Mucosa of rectum (tissue), 2 donors: ENCODE measurements at regions not wholly inside any gene's neighbourhood (a gene's known extent, or its start where the extent isn't known, plus 50 kb on each side); places are given as distances from the start of the nearest gene placed in this dataset.
"Not testable (repeated sequence)": the region's sequence is repeated elsewhere in the genome, so short reads cannot be mapped to it uniquely, and the experiment has no call there.

Experiments used
- H3K27ac ChIP-seq, 2 donors: one replicate each; pipeline ENCODE4 v1.7.0; 2013; ENCODE audit warnings: inconsistent platforms in 2 of 2, low read depth in 2 of 2, low read length in 2 of 2
- H3K27me3 ChIP-seq, 2 donors: one replicate each; pipeline ENCODE4 v1.7.0; 2013; ENCODE audit warnings: low read length in 2 of 2; ENCODE audit not compliant: control insufficient read depth in 2 of 2, insufficient read depth in 2 of 2
- H3K36me3 ChIP-seq, 2 donors: one replicate each; pipeline ENCODE4 v1.7.0; 2013; ENCODE audit warnings: low read length in 2 of 2; ENCODE audit not compliant: control insufficient read depth in 2 of 2, insufficient read depth in 2 of 2
- H3K4me1 ChIP-seq, 2 donors: one replicate each; pipeline ENCODE4 v1.7.0; 2013; ENCODE audit warnings: low read length in 2 of 2, mild to moderate bottlenecking in 1 of 2; ENCODE audit not compliant: control insufficient read depth in 2 of 2, insufficient read depth in 2 of 2
- H3K4me3 ChIP-seq, 2 donors: one replicate each; pipeline ENCODE4 v1.7.0; 2013; ENCODE audit warnings: low read length in 2 of 2
- H3K9ac ChIP-seq, 2 donors: one replicate each; pipeline ENCODE4 v1.7.0; 2013; ENCODE audit warnings: low read length in 2 of 2, low read depth in 1 of 2, mild to moderate bottlenecking in 1 of 2
- H3K9me3 ChIP-seq, 2 donors: one replicate each; pipeline ENCODE4 v1.7.0; 2013; ENCODE audit warnings: low read length in 2 of 2; ENCODE audit not compliant: control insufficient read depth in 2 of 2
- donor health status: healthy.
- donor health status: Normal muscosa, but diverticular disease.

DNA sequence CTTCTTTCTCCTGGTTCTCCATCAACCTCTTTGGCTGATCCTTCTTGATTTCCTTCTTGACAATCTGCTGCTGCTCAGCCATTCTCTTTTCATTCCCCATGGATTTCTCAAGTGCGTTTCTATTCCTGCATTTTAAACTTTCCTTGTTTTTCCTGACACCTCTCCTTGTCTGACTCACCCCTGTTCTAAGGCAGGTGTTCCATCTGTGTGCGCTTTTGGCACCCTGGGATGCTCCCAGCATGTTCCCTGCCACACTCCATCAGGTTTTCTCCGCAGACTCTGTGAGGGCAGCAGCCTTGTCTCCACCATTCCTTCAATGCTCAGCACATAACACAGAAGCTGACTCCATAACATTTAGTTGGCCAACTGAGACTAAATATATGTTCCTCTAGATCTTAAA, 1618.2 kb downstream of the SPATA31A7 start:
- H3K9ac ChIP-seq: not testable (repeated sequence)

DNA sequence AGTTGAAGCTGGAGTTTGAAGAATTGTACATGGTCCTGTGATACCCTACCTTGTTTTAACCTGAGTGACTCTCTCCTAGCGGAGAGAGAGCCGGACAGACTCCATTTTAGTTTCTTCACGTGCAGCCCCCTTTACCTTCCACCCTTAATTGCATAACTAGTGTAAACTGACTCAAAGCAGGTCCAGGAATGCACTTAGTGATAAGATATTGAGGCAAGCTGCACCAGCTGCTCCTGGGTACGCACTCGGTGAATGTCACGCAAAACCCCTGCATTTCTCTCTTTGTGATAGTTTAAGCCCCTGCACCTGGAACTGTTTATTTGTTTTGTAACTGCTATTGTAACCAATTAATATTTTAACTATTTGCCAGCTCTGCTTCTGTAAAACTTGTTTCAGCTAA, 1620.5 kb downstream of the SPATA31A7 start:
- not testable (repeated sequence) for H3K36me3 ChIP-seq, H3K4me3 ChIP-seq, H3K27me3 ChIP-seq, H3K9ac ChIP-seq, H3K27ac ChIP-seq, H3K4me1 ChIP-seq, H3K9me3 ChIP-seq

More for the DNA sequence above, 1618.2 kb downstream of the SPATA31A7 start:
- not testable (repeated sequence) for H3K4me1 ChIP-seq, H3K9me3 ChIP-seq, H3K27ac ChIP-seq, H3K36me3 ChIP-seq, H3K27me3 ChIP-seq, H3K4me3 ChIP-seq

GRCh38 chr9:62810811-62811315, 1621.0 kb downstream of the SPATA31A7 start:
- H3K36me3 ChIP-seq, H3K9ac ChIP-seq, H3K27ac ChIP-seq, H3K9me3 ChIP-seq, H3K4me3 ChIP-seq, H3K27me3 ChIP-seq, H3K4me1 ChIP-seq: not testable (repeated sequence)

GRCh38 chr9:62815436-62815835, 1625.6 kb downstream of the SPATA31A7 start:
- H3K36me3 ChIP-seq: not testable (repeated sequence)

GRCh38 chr9:62816331-62816730, 1626.5 kb downstream of the SPATA31A7 start:
- H3K9ac ChIP-seq, H3K27me3 ChIP-seq, H3K4me1 ChIP-seq, H3K9me3 ChIP-seq, H3K36me3 ChIP-seq, H3K4me3 ChIP-seq, H3K27ac ChIP-seq: not testable (repeated sequence)

More at GRCh38 chr9:62815436-62815835, 1625.6 kb downstream of the SPATA31A7 start:
- H3K9me3 ChIP-seq, H3K9ac ChIP-seq, H3K27ac ChIP-seq, H3K4me1 ChIP-seq, H3K27me3 ChIP-seq, H3K4me3 ChIP-seq: not testable (repeated sequence)

DNA sequence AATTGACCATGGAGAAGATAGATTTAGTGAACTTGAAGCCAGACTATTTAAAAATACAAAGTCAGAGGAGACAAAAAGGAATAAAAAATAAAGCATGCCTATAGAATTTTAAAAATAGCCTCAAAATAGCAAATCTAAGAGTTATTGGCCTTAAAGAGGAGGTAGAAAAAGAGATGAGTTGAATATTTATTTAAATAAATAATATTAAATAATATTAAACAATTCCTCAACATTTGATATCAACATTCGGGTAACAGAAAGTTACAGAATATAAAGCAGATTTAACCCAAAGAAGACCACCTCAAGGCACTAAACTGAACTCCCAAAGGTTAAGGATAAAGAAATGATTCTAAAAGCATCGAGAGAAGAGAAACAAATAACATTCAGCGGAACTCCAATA, 1627.4 kb downstream of the SPATA31A7 start:
- not testable (repeated sequence) for H3K27ac ChIP-seq, H3K4me3 ChIP-seq, H3K9ac ChIP-seq, H3K9me3 ChIP-seq, H3K4me1 ChIP-seq, H3K27me3 ChIP-seq, H3K36me3 ChIP-seq

- not testable (repeated sequence) for H3K4me1 ChIP-seq, H3K9ac ChIP-seq, H3K27me3 ChIP-seq, H3K9me3 ChIP-seq, H3K27ac ChIP-seq, H3K4me3 ChIP-seq, H3K36me3 ChIP-seq
Observed at GRCh38 chr9:62822185-62822584, 1632.3 kb downstream of the SPATA31A7 start.

GRCh38 chr9:62827957-62828907, 1638.4 kb downstream of the SPATA31A7 start:
- not testable (repeated sequence) for H3K4me1 ChIP-seq, H3K9ac ChIP-seq, H3K4me3 ChIP-seq, H3K27me3 ChIP-seq, H3K36me3 ChIP-seq, H3K9me3 ChIP-seq, H3K27ac ChIP-seq

- not testable (repeated sequence) for H3K27ac ChIP-seq, H3K36me3 ChIP-seq, H3K27me3 ChIP-seq, H3K9ac ChIP-seq, H3K9me3 ChIP-seq, H3K4me1 ChIP-seq, H3K4me3 ChIP-seq
Observed at GRCh38 chr9:62830829-62831459, 1641.1 kb downstream of the SPATA31A7 start.

GRCh38 chr9:62833323-62834200, 1643.7 kb downstream of the SPATA31A7 start:
- not testable (repeated sequence) for H3K36me3 ChIP-seq, H3K4me3 ChIP-seq, H3K4me1 ChIP-seq, H3K9me3 ChIP-seq, H3K27me3 ChIP-seq, H3K27ac ChIP-seq, H3K9ac ChIP-seq
